HTR-8/SVneo (cell line): ENCODE measurements at regions not wholly inside any gene's neighbourhood (a gene's known extent, or its start where the extent isn't known, plus 50 kb on each side); places are given as distances from the start of the nearest gene placed in this dataset.

Source experiments
- DNase-seq: peaks from one replicate; pipeline ENCODE4 v3.0.0; 2011; ENCODE audit warnings: low spot score, mixed read lengths; ENCODE audit not compliant: insufficient read length
- FAIRE-seq: peaks from 2 replicates; lab custom pipeline; 2011; peaks lifted over from hg19 to GRCh38; lab: Jason Lieb, UNC

GRCh38 chr2:128399690-128400291, 81.1 kb upstream of the HS6ST1 start:
- FAIRE-seq = no peak

GRCh38 chr2:128401680-128402079, 83.0 kb upstream of the HS6ST1 start:
- DNase-seq = no peak
- FAIRE-seq = no peak

More at GRCh38 chr2:128399690-128400291, 81.1 kb upstream of the HS6ST1 start:
- no peak for DNase-seq

GRCh38 chr2:128402911-128403670, 84.4 kb upstream of the HS6ST1 start:
- DNase-seq (no peak), FAIRE-seq (no peak)

- FAIRE-seq = peak; percentile 40
- DNase-seq = no peak
These were observed 85.4 kb upstream of the HS6ST1 start for GRCh38 chr2:128403814-128404708.

GRCh38 chr2:128404709-128405466, 86.2 kb upstream of the HS6ST1 start:
- DNase-seq (no peak), FAIRE-seq (no peak)

GRCh38 chr2:128405467-128405900, 86.8 kb upstream of the HS6ST1 start:
- FAIRE-seq (no peak), DNase-seq (no peak)

GRCh38 chr2:128405981-128406613, 87.4 kb upstream of the HS6ST1 start:
- FAIRE-seq (no peak), DNase-seq (no peak)

GRCh38 chr2:128406736-128407554, 88.3 kb upstream of the HS6ST1 start:
- DNase-seq (no peak), FAIRE-seq (no peak)

GRCh38 chr2:128408349-128409305, 90.0 kb upstream of the HS6ST1 start:
- peak; percentile 38 for FAIRE-seq
- DNase-seq = peak; percentile 41

GRCh38 chr2:128409326-128410034, 90.8 kb upstream of the HS6ST1 start:
- no peak for FAIRE-seq
- no peak for DNase-seq

GRCh38 chr2:128410035-128410757, 91.5 kb upstream of the HS6ST1 start:
- FAIRE-seq = no peak
- no peak for DNase-seq

- DNase-seq (no peak), FAIRE-seq (no peak)
These were observed 92.1 kb upstream of the HS6ST1 start for GRCh38 chr2:128410758-128411215.

GRCh38 chr2:128411431-128411830, 92.8 kb upstream of the HS6ST1 start:
- DNase-seq (no peak), FAIRE-seq (no peak)

- DNase-seq = no peak
- no peak for FAIRE-seq
These were observed 93.7 kb upstream of the HS6ST1 start for GRCh38 chr2:128412181-128412871.

GRCh38 chr2:128413014-128413717, 94.5 kb upstream of the HS6ST1 start:
- FAIRE-seq (no peak), DNase-seq (no peak)
